ENCODE measurements at regions not wholly inside any gene's neighbourhood (a gene's known extent, or its start where the extent isn't known, plus 50 kb on each side); places are given as distances from the start of the nearest gene placed in this dataset.

- TF ChIP-seq POLR2A (IDR thresholded peaks at IDR 0.05; ENCODE audit: extremely low read depth, insufficient read length), result no peak
- TF ChIP-seq CTCF (IDR thresholded peaks at IDR 0.05; ENCODE audit: low read depth, low read length), result no peak
- no peak for TF ChIP-seq MAX (IDR thresholded peaks at IDR 0.05; ENCODE audit: low read depth, low read length)
These were observed 163.4 kb downstream of the FOXO1 start for GRCh38 chr13:40503011-40503410.

Measured in NB4 (cell line).